ENCODE measurements at regions not wholly inside any gene's neighbourhood (a gene's known extent, or its start where the extent isn't known, plus 50 kb on each side); places are given as distances from the start of the nearest gene placed in this dataset.

GRCh38 chr3:59698091-59698490, 648.3 kb upstream of the CFAP20DC start:
- DNase-seq (ENCODE audit: low spot score): no peak

- DNase-seq (ENCODE audit: low spot score): no peak
Observed at GRCh38 chr3:59696783-59697182, 647.0 kb upstream of the CFAP20DC start.

- DNase-seq (ENCODE audit: low spot score): no peak
Observed at GRCh38 chr3:59695860-59696259, 646.0 kb upstream of the CFAP20DC start.

GRCh38 chr3:59692117-59692516, 642.3 kb upstream of the CFAP20DC start:
- DNase-seq (ENCODE audit: low spot score): no peak

GRCh38 chr3:59690886-59691285, 641.1 kb upstream of the CFAP20DC start:
- no peak for DNase-seq (ENCODE audit: low spot score)

- no peak for DNase-seq (ENCODE audit: low spot score)
Observed at GRCh38 chr3:59688636-59689035, 638.8 kb upstream of the CFAP20DC start.

- DNase-seq (ENCODE audit: low spot score): no peak
Observed at GRCh38 chr3:59685432-59685831, 635.6 kb upstream of the CFAP20DC start.

- DNase-seq (ENCODE audit: low spot score): no peak
Observed at GRCh38 chr3:59684766-59685165, 634.9 kb upstream of the CFAP20DC start.

- no peak for DNase-seq (ENCODE audit: low spot score)
Observed at GRCh38 chr3:59680919-59681318, 631.1 kb upstream of the CFAP20DC start.

- DNase-seq (ENCODE audit: low spot score): no peak
Observed at GRCh38 chr3:59677747-59678702, 628.2 kb upstream of the CFAP20DC start.

GRCh38 chr3:59675495-59675894, 625.7 kb upstream of the CFAP20DC start:
- no peak for DNase-seq (ENCODE audit: low spot score)

GRCh38 chr3:59663076-59663850, 613.4 kb upstream of the CFAP20DC start:
- DNase-seq (ENCODE audit: low spot score): no peak

GRCh38 chr3:59660852-59661625, 611.2 kb upstream of the CFAP20DC start:
- no peak for DNase-seq (ENCODE audit: low spot score)

GRCh38 chr3:59660376-59660775, 610.6 kb upstream of the CFAP20DC start:
- no peak for DNase-seq (ENCODE audit: low spot score)

GRCh38 chr3:59659755-59660154, 609.9 kb upstream of the CFAP20DC start:
- DNase-seq (ENCODE audit: low spot score): no peak

- DNase-seq (ENCODE audit: low spot score): no peak
Observed at GRCh38 chr3:59658866-59659265, 609.0 kb upstream of the CFAP20DC start.

GRCh38 chr3:59658274-59658673, 608.4 kb upstream of the CFAP20DC start:
- DNase-seq (ENCODE audit: low spot score): no peak

- no peak for DNase-seq (ENCODE audit: low spot score)
Observed at GRCh38 chr3:59655418-59656015, 605.7 kb upstream of the CFAP20DC start.

- DNase-seq (ENCODE audit: low spot score): no peak
Observed at GRCh38 chr3:59654480-59655417, 604.9 kb upstream of the CFAP20DC start.

- DNase-seq (ENCODE audit: low spot score): no peak
Observed at GRCh38 chr3:59654123-59654479, 604.3 kb upstream of the CFAP20DC start.

Data from LoVo (cell line).